ENCODE measurements at regions not wholly inside any gene's neighbourhood (a gene's known extent, or its start where the extent isn't known, plus 50 kb on each side); places are given as distances from the start of the nearest gene placed in this dataset.

DNA sequence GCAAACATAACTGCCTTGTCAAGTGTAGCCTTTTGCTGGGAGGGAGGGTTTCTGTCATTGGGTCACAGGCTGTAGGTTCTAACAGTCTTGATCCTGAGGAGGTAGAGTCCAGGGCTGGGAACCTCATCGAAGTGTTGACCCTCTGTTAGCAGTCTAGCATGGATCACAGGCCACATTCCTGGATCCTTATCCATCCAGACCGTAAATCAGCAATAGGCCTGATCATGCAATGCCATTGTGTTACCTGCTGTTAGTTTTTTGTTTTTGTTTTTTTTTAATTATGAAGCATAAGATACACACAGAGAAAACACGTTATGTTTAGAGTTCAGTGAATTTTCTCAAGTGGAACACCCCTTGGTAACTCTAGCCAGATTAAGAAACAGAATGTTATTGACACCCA is 282.0 kb upstream of the TPM1 start:
- TF ChIP-seq, protein P1, sequence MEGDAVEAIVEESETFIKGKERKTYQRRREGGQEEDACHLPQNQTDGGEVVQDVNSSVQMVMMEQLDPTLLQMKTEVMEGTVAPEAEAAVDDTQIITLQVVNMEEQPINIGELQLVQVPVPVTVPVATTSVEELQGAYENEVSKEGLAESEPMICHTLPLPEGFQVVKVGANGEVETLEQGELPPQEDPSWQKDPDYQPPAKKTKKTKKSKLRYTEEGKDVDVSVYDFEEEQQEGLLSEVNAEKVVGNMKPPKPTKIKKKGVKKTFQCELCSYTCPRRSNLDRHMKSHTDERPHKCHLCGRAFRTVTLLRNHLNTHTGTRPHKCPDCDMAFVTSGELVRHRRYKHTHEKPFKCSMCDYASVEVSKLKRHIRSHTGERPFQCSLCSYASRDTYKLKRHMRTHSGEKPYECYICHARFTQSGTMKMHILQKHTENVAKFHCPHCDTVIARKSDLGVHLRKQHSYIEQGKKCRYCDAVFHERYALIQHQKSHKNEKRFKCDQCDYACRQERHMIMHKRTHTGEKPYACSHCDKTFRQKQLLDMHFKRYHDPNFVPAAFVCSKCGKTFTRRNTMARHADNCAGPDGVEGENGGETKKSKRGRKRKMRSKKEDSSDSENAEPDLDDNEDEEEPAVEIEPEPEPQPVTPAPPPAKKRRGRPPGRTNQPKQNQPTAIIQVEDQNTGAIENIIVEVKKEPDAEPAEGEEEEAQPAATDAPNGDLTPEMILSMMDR (IDR thresholded peaks at IDR 0.05; ENCODE audit: unreplicated experiment): no peak
- BruUV-seq (replicated peaks): no TSS peak
- no peaks in the 10 kb centered on the region for H3K36me3 Mint-ChIP-seq (ENCODE audit: insufficient read depth, unreplicated experiment)

DNA sequence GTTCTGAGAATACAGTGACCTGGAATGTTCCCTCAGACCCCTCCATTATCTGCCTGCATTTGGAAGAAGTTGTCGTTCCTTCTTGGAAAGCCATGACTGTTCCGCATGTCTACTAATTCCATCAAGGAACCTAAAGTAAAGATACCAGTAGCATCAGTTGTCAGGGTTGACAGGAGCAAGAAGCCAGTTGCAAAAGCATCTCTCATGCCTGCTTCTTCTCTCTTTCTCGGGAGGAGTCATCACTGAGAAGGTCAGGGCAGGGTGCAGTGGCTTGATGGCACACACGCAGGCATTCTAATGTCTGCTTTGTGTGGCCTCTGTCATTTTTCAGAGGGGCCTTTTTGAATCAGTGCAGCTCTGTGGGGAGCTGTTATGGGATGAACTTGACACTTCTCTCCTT is 276.6 kb upstream of the TPM1 start:
- Mint-ChIP-seq H3K27me3 (ENCODE audit: unreplicated experiment) (no peaks in the 10 kb centered on the region), H3K4me1 (ENCODE audit: low read depth, unreplicated experiment) (no peaks in the 10 kb centered on the region), H3K36me3 (ENCODE audit: insufficient read depth, unreplicated experiment) (no peaks in the 10 kb centered on the region), H3K9me3 (ENCODE audit: low read depth, unreplicated experiment) (no peaks in the 10 kb centered on the region), H3K27ac (ENCODE audit: unreplicated experiment) (no peak overlapping the region), H3K4me3 (ENCODE audit: low read depth, unreplicated experiment) (no peak overlapping the region)
- CTCF ChIA-PET: interaction anchor here (0.6 kb wide), 1 partner anchor 102 kb away, joined by 5 read pairs; no protein-coding TSS in a partner anchor
- no TSS peak for BruUV-seq (replicated peaks)
- DNase-seq: no peak
- intact Hi-C loops (cut with micrococcal nuclease; ENCODE audit: unreplicated experiment): no loop called here
- TF ChIP-seq, protein P1 (IDR thresholded peaks at IDR 0.05; ENCODE audit: unreplicated experiment): no peak

More for the DNA sequence above, 282.0 kb upstream of the TPM1 start:
- Mint-ChIP-seq H3K4me3 (ENCODE audit: low read depth, unreplicated experiment) (no peak overlapping the region), H3K9me3 (ENCODE audit: low read depth, unreplicated experiment) (no peaks in the 10 kb centered on the region), H3K27ac (ENCODE audit: unreplicated experiment) (no peak overlapping the region), H3K4me1 (ENCODE audit: low read depth, unreplicated experiment) (no peaks in the 10 kb centered on the region), H3K27me3 (ENCODE audit: unreplicated experiment) (no peaks in the 10 kb centered on the region)
- CTCF ChIA-PET: no interaction called here
- DNase-seq: no peak
- intact Hi-C loops (cut with micrococcal nuclease; ENCODE audit: unreplicated experiment): no loop called here

DNA sequence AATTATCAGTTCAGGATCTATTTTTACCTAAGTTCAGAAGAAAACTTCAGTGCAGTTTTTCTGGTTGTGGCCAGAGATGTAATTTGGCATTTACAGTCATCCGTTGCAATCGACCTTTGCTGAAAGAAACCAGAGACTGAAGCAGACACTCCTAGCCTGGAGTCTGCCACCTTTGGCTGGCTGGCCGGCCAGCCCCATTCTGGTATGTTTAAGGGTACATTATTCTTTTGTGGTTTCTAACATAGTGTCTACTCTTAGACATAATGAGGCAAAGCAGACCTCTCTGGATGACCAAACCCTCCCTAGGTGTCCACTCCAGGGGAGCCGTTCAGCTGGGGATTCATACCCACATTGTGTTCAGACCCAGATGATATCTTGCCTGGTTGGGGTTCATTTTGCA is 275.9 kb upstream of the TPM1 start:
- Mint-ChIP-seq H3K4me1 (ENCODE audit: low read depth, unreplicated experiment) (no peaks in the 10 kb centered on the region), H3K4me3 (ENCODE audit: low read depth, unreplicated experiment) (no peak overlapping the region), H3K27ac (ENCODE audit: unreplicated experiment) (no peak overlapping the region), H3K36me3 (ENCODE audit: insufficient read depth, unreplicated experiment) (no peaks in the 10 kb centered on the region), H3K27me3 (ENCODE audit: unreplicated experiment) (no peaks in the 10 kb centered on the region), H3K9me3 (ENCODE audit: low read depth, unreplicated experiment) (no peaks in the 10 kb centered on the region)
- no TSS peak for BruUV-seq (replicated peaks)
- TF ChIP-seq, protein P1 (IDR thresholded peaks at IDR 0.05; ENCODE audit: unreplicated experiment): no peak
- CTCF ChIA-PET: no interaction called here
- no peak for DNase-seq
- intact Hi-C loops (cut with micrococcal nuclease; ENCODE audit: unreplicated experiment): no loop called here

DNA sequence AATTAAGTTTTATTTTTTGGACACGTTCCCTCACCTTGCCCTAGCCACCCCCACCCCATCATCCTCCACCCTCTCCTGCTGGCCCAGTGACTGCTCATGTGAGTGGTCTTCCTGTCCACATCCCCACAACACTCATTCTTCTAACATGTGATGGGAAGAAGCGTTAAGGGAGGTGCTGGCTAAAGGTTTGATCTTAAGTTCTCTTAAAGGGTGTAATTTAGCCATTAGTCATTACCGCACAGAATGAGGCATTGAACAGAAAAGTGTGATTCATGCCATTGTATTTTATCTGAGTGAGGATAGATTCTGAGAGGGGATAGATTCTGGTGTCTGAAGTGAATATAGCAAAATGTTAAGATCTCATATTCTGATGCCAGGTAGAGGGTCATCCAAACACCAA is 272.9 kb upstream of the TPM1 start:
- no peaks in the 10 kb centered on the region for H3K36me3 Mint-ChIP-seq (ENCODE audit: insufficient read depth, unreplicated experiment)
- no peak overlapping the region for H3K27ac Mint-ChIP-seq (ENCODE audit: unreplicated experiment)
- no peak for DNase-seq
- no TSS peak for BruUV-seq (replicated peaks)
- intact Hi-C loops (cut with micrococcal nuclease; ENCODE audit: unreplicated experiment): no loop called here
- CTCF ChIA-PET: no interaction called here
- no peaks in the 10 kb centered on the region for H3K27me3 Mint-ChIP-seq (ENCODE audit: unreplicated experiment)
- TF ChIP-seq, protein P1 (IDR thresholded peaks at IDR 0.05; ENCODE audit: unreplicated experiment): no peak
- no peaks in the 10 kb centered on the region for H3K4me1 Mint-ChIP-seq (ENCODE audit: low read depth, unreplicated experiment)
- no peak overlapping the region for H3K4me3 Mint-ChIP-seq (ENCODE audit: low read depth, unreplicated experiment)
- H3K9me3 Mint-ChIP-seq (ENCODE audit: low read depth, unreplicated experiment): no peaks in the 10 kb centered on the region

Data from Calu3 (cell line).